Activated B cell treated with CpG ODN at 0.5 μM for 24 hours (primary cell): ENCODE measurements at regions not wholly inside any gene's neighbourhood (a gene's known extent, or its start where the extent isn't known, plus 50 kb on each side); places are given as distances from the start of the nearest gene placed in this dataset.
"Not testable (repeated sequence)": the region's sequence is repeated elsewhere in the genome, so short reads cannot be mapped to it uniquely, and the experiment has no call there.

Source experiments
- ATAC-seq: fragments of 200-7000 bp; cut with Tn5 transposase; one replicate; pipeline ENCODE4 v1.10.0; 2021; ENCODE audit warnings: low read depth, mild to moderate bottlenecking, moderate library complexity
- CTCF ChIA-PET: fragments of 350-600 bp; sonication (Branson Sonifier 250); formaldehyde crosslinking; loops from one replicate; lab custom pipeline; 2021; ENCODE audit warnings: antibody characterized with exemption; lab: Charles Lee
- POLR2A ChIA-PET: fragments of 350-600 bp; sonication (Branson Sonifier 250); formaldehyde crosslinking; loops from one replicate; lab custom pipeline; 2021; ENCODE audit warnings: antibody characterized with exemption; lab: Charles Lee
- DNase-seq: peaks from one replicate; pipeline ENCODE4 v3.0.0; 2022
- H3K27ac Mint-ChIP-seq: one replicate; pipeline ENCODE4 v1.8.0; 2020; ENCODE audit warnings: mixed read lengths
- H3K27me3 Mint-ChIP-seq: one replicate; pipeline ENCODE4 v1.8.0; 2021; ENCODE audit warnings: mixed read lengths
- H3K36me3 Mint-ChIP-seq: one replicate; pipeline ENCODE4 v1.8.0; 2021; ENCODE audit warnings: low read depth, mixed read lengths
- H3K4me1 Mint-ChIP-seq: one replicate; pipeline ENCODE4 v1.8.0; 2021; ENCODE audit warnings: mixed read lengths
- H3K4me3 Mint-ChIP-seq: one replicate; pipeline ENCODE4 v1.8.0; 2020; ENCODE audit warnings: mild to moderate bottlenecking, mixed read lengths
- H3K9me3 Mint-ChIP-seq: one replicate; pipeline ENCODE4 v1.8.0; 2020; ENCODE audit warnings: mixed read lengths
- intact Hi-C: fragments of 100-400 bp; cut with micrococcal nuclease; formaldehyde crosslinking; loops from one replicate; pipeline ENCODE4 v1.15.1; 2024
- TF ChIP-seq, protein P1 (sequence below): fragments of 200-600 bp; IDR thresholded peaks from one replicate; pipeline ENCODE4 v1.8.0; 2022; ENCODE audit warnings: antibody characterized with exemption, mild to moderate bottlenecking

DNA sequence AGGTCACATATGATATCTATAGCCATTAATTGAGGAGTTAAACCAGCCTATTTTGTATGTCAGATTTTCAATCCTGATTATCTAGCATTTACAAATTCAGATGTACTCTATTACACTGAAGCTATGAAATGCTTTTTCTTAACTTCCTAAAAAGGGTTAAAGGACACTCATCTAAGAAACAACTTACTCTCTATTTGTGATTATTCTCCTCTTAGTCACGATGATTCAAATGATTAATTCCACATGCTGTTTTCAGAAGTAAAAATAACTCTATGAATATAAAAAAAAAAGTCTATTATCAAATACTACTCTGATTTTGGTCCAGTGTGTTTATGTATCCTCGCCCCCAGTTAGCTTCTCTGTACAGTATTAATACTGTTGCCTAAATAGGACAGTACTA is 1199.9 kb downstream of the GATA3 start:
- DNase-seq (no peak), ATAC-seq (no peak)
- Mint-ChIP-seq H3K4me1 (no peaks in the 10 kb centered on the region), H3K9me3 (no peaks in the 10 kb centered on the region), H3K36me3 (no peaks in the 10 kb centered on the region), H3K4me3 (no peak overlapping the region), H3K27me3 (no peaks in the 10 kb centered on the region), H3K27ac (no peak overlapping the region)
- TF ChIP-seq, protein P1, sequence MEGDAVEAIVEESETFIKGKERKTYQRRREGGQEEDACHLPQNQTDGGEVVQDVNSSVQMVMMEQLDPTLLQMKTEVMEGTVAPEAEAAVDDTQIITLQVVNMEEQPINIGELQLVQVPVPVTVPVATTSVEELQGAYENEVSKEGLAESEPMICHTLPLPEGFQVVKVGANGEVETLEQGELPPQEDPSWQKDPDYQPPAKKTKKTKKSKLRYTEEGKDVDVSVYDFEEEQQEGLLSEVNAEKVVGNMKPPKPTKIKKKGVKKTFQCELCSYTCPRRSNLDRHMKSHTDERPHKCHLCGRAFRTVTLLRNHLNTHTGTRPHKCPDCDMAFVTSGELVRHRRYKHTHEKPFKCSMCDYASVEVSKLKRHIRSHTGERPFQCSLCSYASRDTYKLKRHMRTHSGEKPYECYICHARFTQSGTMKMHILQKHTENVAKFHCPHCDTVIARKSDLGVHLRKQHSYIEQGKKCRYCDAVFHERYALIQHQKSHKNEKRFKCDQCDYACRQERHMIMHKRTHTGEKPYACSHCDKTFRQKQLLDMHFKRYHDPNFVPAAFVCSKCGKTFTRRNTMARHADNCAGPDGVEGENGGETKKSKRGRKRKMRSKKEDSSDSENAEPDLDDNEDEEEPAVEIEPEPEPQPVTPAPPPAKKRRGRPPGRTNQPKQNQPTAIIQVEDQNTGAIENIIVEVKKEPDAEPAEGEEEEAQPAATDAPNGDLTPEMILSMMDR = no peak
- ChIA-PET CTCF (no interaction called here), POLR2A (no interaction called here)
- intact Hi-C loops = no loop called here

DNA sequence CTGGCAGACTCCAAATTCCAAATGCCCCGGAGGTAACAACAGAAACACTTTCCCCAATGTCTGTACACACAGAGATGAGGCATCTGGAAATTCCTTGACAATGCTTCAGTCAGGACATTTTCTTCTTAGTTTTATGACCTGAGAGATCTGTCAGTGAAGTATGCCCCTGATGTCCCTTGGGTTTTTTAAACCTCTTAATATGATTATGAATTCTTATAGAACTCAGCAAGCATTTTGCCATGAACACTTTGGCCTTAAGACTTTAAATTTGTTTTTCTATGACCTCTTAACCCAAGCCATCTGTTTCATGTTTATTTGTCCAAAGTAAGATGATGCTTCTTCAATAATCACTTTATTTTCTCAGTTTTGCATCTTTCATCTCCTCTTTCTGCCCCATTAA is 1206.2 kb downstream of the GATA3 start:
- Mint-ChIP-seq H3K36me3 (no peaks in the 10 kb centered on the region), H3K27ac (no peak overlapping the region), H3K4me3 (no peak overlapping the region), H3K27me3 (no peaks in the 10 kb centered on the region), H3K4me1 (no peaks in the 10 kb centered on the region), H3K9me3 (no peaks in the 10 kb centered on the region)
- POLR2A ChIA-PET = no interaction called here
- ATAC-seq (no peak), DNase-seq (no peak)
- CTCF ChIA-PET = no interaction called here
- TF ChIP-seq, protein P1 = no peak
- intact Hi-C loops = no loop called here

DNA sequence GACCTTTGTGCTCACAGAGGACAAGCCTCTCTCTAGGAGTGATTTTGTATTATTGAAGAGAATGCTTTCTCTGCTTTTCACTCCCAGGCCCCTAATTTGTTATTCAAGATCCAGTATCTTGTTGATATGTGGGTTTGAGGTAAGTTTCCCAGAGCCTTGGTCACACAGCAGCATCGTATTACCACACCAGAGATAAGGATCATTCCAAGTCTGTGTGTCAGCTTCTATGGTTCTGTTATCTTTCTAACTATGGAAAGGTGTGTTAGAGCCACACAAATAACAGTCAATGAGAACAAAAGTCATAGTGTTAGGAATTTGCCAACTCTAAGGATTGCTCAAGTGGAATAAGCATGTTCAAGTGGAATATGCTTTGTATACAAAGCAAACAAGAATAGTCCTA is 1208.3 kb downstream of the GATA3 start:
- ATAC-seq (no peak), DNase-seq (no peak)
- intact Hi-C loops = no loop called here
- H3K36me3 Mint-ChIP-seq = no peaks in the 10 kb centered on the region
- no peaks in the 10 kb centered on the region for H3K9me3 Mint-ChIP-seq
- no peak overlapping the region for H3K4me3 Mint-ChIP-seq
- no peaks in the 10 kb centered on the region for H3K4me1 Mint-ChIP-seq
- TF ChIP-seq, protein P1 = no peak
- POLR2A ChIA-PET = no interaction called here
- H3K27me3 Mint-ChIP-seq = no peaks in the 10 kb centered on the region
- CTCF ChIA-PET = no interaction called here
- H3K27ac Mint-ChIP-seq = no peak overlapping the region

- POLR2A ChIA-PET = no interaction called here
- intact Hi-C loops = no loop called here
- TF ChIP-seq, protein P1 = no peak
- ATAC-seq (no peak), DNase-seq (no peak)
- H3K27ac Mint-ChIP-seq = no peak overlapping the region
- no peaks in the 10 kb centered on the region for H3K27me3 Mint-ChIP-seq
- H3K36me3 Mint-ChIP-seq = no peaks in the 10 kb centered on the region
- CTCF ChIA-PET = no interaction called here
- no peak overlapping the region for H3K4me3 Mint-ChIP-seq
- H3K9me3 Mint-ChIP-seq = no peaks in the 10 kb centered on the region
- H3K4me1 Mint-ChIP-seq = no peaks in the 10 kb centered on the region
Measured at GRCh38 chr10:9268176-9268575, 1213.7 kb downstream of the GATA3 start.

DNA sequence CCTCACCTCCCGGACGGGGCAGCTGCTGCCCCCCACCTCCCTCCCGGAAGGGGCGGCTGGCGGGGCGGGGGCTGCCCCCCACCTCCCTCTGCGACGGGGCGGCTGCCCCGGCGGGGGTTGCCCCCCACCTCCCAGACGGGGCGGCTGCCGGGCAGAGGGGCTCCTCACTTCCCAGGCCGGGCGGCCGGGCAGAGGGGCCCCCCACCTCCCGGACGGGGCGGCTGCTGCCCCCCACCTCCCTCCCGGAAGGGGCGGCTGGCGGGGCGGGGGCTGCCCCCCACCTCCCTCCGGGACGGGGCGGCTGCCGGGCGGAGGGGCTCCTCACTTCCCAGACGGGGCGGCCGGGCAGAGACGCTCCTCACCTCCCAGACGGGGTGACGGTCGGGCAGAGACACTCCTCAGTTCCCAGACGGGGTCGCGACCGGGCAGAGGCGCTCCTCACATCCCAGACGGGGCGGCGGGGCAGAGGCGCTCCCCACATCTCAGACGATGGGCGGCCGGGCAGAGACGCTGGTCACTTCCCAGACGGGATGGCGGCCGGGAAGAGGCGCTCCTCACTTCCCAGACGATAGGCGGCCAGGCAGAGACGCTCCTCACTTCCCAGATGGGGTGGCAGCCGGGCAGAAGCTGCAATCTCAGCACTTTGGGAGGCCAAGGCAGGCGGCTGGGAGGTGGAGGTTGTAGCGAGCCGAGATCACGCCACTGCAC is 1218.8 kb downstream of the GATA3 start:
- DNase-seq, ATAC-seq, intact Hi-C loops, H3K9me3 Mint-ChIP-seq, CTCF ChIA-PET, H3K27ac Mint-ChIP-seq, H3K4me1 Mint-ChIP-seq, H3K36me3 Mint-ChIP-seq, H3K4me3 Mint-ChIP-seq, H3K27me3 Mint-ChIP-seq, POLR2A ChIA-PET: not testable (repeated sequence)

GRCh38 chr10:9274206-9274755 is 1219.8 kb downstream of the GATA3 start:
- no peaks in the 10 kb centered on the region for H3K4me1 Mint-ChIP-seq
- POLR2A ChIA-PET = no interaction called here
- H3K27me3 Mint-ChIP-seq = no peaks in the 10 kb centered on the region
- TF ChIP-seq, protein P1 = no peak
- no peaks in the 10 kb centered on the region for H3K9me3 Mint-ChIP-seq
- H3K36me3 Mint-ChIP-seq = no peaks in the 10 kb centered on the region
- no peak for DNase-seq
- CTCF ChIA-PET = no interaction called here
- no peak for ATAC-seq
- no peak overlapping the region for H3K27ac Mint-ChIP-seq
- intact Hi-C loops = no loop called here
- no peak overlapping the region for H3K4me3 Mint-ChIP-seq
